HepG2 (cell line): ENCODE measurements at regions not wholly inside any gene's neighbourhood (a gene's known extent, or its start where the extent isn't known, plus 50 kb on each side); places are given as distances from the start of the nearest gene placed in this dataset.

Source experiments
- ARID5B ChIP-seq: IDR thresholded peaks from 2 replicates; pipeline ENCODE4 v1.4.0; 2020; ENCODE audit warnings: mild to moderate bottlenecking, missing genetic modification reagents
- ATF6 ChIP-seq: sonication (generic); formaldehyde crosslinking; conservative IDR thresholded peaks from 2 replicates; pipeline ENCODE4 v1.4.0; 2020; ENCODE audit warnings: missing genetic modification reagents
- BRD4 ChIP-seq: sonication (generic); formaldehyde crosslinking; IDR thresholded peaks from 2 replicates; pipeline ENCODE4 v1.4.0; 2020; ENCODE audit warnings: missing genetic modification reagents
- DNMT1 ChIP-seq: sonication (generic); formaldehyde crosslinking; IDR thresholded peaks from 2 replicates; pipeline ENCODE4 v1.5.1; 2020; ENCODE audit warnings: mild to moderate bottlenecking, missing genetic modification reagents
- FOXA1 ChIP-seq, 2 experiments: fragments of 450-650 bp in 1 of 2; sonication (generic) in 1 of 2; formaldehyde crosslinking in 1 of 2; IDR thresholded peaks; 2 replicates each; pipeline versions ENCODE4 v1.4.0 to v1.6.1; 2016 to 2020; ENCODE audit warnings: missing genetic modification reagents in 1 of 2
- GFI1 ChIP-seq: sonication (generic); formaldehyde crosslinking; IDR thresholded peaks from 2 replicates; pipeline ENCODE4 v1.5.0; 2020; ENCODE audit warnings: missing genetic modification reagents, mild to moderate bottlenecking, borderline replicate concordance
- HDAC2 ChIP-seq: sonication (generic); formaldehyde crosslinking; IDR thresholded peaks from 2 replicates; pipeline ENCODE4 v1.4.0; 2020; ENCODE audit warnings: missing genetic modification reagents
- HMG20A ChIP-seq: IDR thresholded peaks from 2 replicates; pipeline ENCODE4 v1.6.1; 2016; ENCODE audit warnings: borderline replicate concordance
- HNF4A ChIP-seq: sonication (generic); formaldehyde crosslinking; IDR thresholded peaks from 2 replicates; pipeline ENCODE4 v1.4.0; 2020; ENCODE audit warnings: missing genetic modification reagents
- HNRNPH1 ChIP-seq: fragments of 200-400 bp; formaldehyde crosslinking; optimal IDR thresholded peaks from 2 replicates; pipeline ENCODE3; 2017; ENCODE audit warnings: mild to moderate bottlenecking, low read depth, low read length
- IKZF5 ChIP-seq: IDR thresholded peaks from 2 replicates; pipeline ENCODE4 v1.6.1; 2018; ENCODE audit warnings: missing genetic modification reagents, mild to moderate bottlenecking, missing compliant biosample characterization
- ISL2 ChIP-seq: sonication (generic); formaldehyde crosslinking; IDR thresholded peaks from 2 replicates; pipeline ENCODE4 v1.5.0; 2020; ENCODE audit warnings: missing genetic modification reagents
- LCORL ChIP-seq, 2 experiments: fragments of 450-650 bp in 1 of 2; sonication (generic) in 1 of 2; formaldehyde crosslinking in 1 of 2; IDR thresholded peaks; 2 replicates each; pipeline versions ENCODE4 v1.5.0 to v1.6.1; 2017 to 2020; ENCODE audit warnings: antibody characterized with exemption in 1 of 2, missing genetic modification reagents in 1 of 2
- NR2F1 ChIP-seq, 2 experiments: fragments of 450-650 bp in 1 of 2; formaldehyde crosslinking in 1 of 2; IDR thresholded peaks; 2 replicates each; pipeline versions ENCODE4 v1.5.0 to v1.6.1; 2016 to 2020; ENCODE audit warnings: mild to moderate bottlenecking in 1 of 2, missing compliant biosample characterization in 1 of 2, missing genetic modification reagents in 1 of 2, moderate library complexity in 1 of 2
- POLR2AphosphoS5 ChIP-seq: IDR thresholded peaks from 2 replicates; pipeline ENCODE4 v1.6.1; 2012; ENCODE audit warnings: low read depth, low read length
- RCOR2 ChIP-seq: IDR thresholded peaks from 2 replicates; pipeline ENCODE4 v1.6.1; 2016; ENCODE audit warnings: missing biosample characterization, missing genetic modification reagents
- RFX3 ChIP-seq: IDR thresholded peaks from 2 replicates; pipeline ENCODE4 v1.6.1; 2016; ENCODE audit warnings: missing biosample characterization, missing genetic modification reagents
- SMAD1 ChIP-seq: sonication (generic); formaldehyde crosslinking; IDR thresholded peaks from 2 replicates; pipeline ENCODE4 v1.4.0; 2020; ENCODE audit warnings: missing genetic modification reagents, low read depth, mild to moderate bottlenecking, borderline replicate concordance
- TFDP2 ChIP-seq: sonication (generic); formaldehyde crosslinking; IDR thresholded peaks from 2 replicates; pipeline ENCODE4 v1.4.0; 2020; ENCODE audit warnings: missing genetic modification reagents
- ZFX ChIP-seq: sonication (generic); formaldehyde crosslinking; IDR thresholded peaks from 2 replicates; pipeline ENCODE4 v1.4.0; 2020; ENCODE audit warnings: mild to moderate bottlenecking, low read depth, missing genetic modification reagents, moderate library complexity
- ZNF225 ChIP-seq: sonication (generic); formaldehyde crosslinking; IDR thresholded peaks from 2 replicates; pipeline ENCODE4 v1.4.0; 2020; ENCODE audit warnings: mild to moderate bottlenecking, missing genetic modification reagents
- ZNF891 ChIP-seq: sonication (generic); formaldehyde crosslinking; IDR thresholded peaks from 2 replicates; pipeline ENCODE4 v1.5.0; 2020; ENCODE audit warnings: mild to moderate bottlenecking, missing genetic modification reagents

GRCh38 chr20:50415516-50416268 is 94.5 kb upstream of the PTPN1 start (continued):
- TF ChIP-seq LCORL (IDR thresholded peaks at IDR 0.05) = peak; percentile 10
- TF ChIP-seq LCORL (CRISPR knock-in tag; IDR thresholded peaks at IDR 0.05) = peak; percentile 49; the same call in 1 of the 2 replicates
- TF ChIP-seq POLR2AphosphoS5 = peak; percentile 72
- no peak for TF ChIP-seq HNRNPH1
- TF ChIP-seq RCOR2 (CRISPR knock-in tag) = peak; percentile 48
- TF ChIP-seq RFX3 (CRISPR knock-in tag) = no peak
- TF ChIP-seq ATF6 (CRISPR knock-in tag) = no peak
- TF ChIP-seq ARID5B = peak; percentile 77; the same call in 1 of the 2 replicates
- TF ChIP-seq SMAD1 (CRISPR knock-in tag) = peak; percentile 88; the same call in 1 of the 2 replicates
- TF ChIP-seq HDAC2 (CRISPR knock-in tag) = peak; percentile 47
- peak; percentile 99 for TF ChIP-seq BRD4 (CRISPR knock-in tag)
- TF ChIP-seq HMG20A (CRISPR knock-in tag) = peak; percentile 56; the same call in 1 of the 2 replicates
- TF ChIP-seq IKZF5 = peak; percentile 4; the same call in 1 of the 2 replicates
- 0 out of 2 replicates have a peak, but pooled peaks have one; percentile 36 for TF ChIP-seq FOXA1 (IDR thresholded peaks at IDR 0.05)
- TF ChIP-seq FOXA1 (CRISPR knock-in tag; IDR thresholded peaks at IDR 0.05) = 0 out of 2 replicates have a peak, but pooled peaks have one; percentile 23
- no peak for TF ChIP-seq NR2F1 (CRISPR knock-in tag; IDR thresholded peaks at IDR 0.05)
- TF ChIP-seq ISL2 (CRISPR knock-in tag) = 0 out of 2 replicates have a peak, but pooled peaks have one; percentile 47
- TF ChIP-seq GFI1 = no peak
- TF ChIP-seq TFDP2 (CRISPR knock-in tag) = peak; percentile 68; the same call in 1 of the 2 replicates
- peak; percentile 55 for TF ChIP-seq HNF4A
- peak; percentile 72; the same call in 1 of the 2 replicates for TF ChIP-seq DNMT1 (CRISPR knock-in tag)
- peak; percentile 97 for TF ChIP-seq ZNF225 (CRISPR knock-in tag)
- TF ChIP-seq ZNF891 (CRISPR knock-in tag) = peak; percentile 73
- peak; percentile 97 for TF ChIP-seq ZFX
